Neural cell (in vitro differentiated cells): ENCODE measurements at regions not wholly inside any gene's neighbourhood (a gene's known extent, or its start where the extent isn't known, plus 50 kb on each side); places are given as distances from the start of the nearest gene placed in this dataset.

Experiments used
- H2AFZ ChIP-seq: fragments of 200-600, 300-800 bp; sonication (generic), shearing (Covaris generic); 2 replicates; pipeline ENCODE4 v1.6.0; 2014; ENCODE audit warnings: low read depth, mild to moderate bottlenecking, antibody characterized with exemption, low read length, moderate library complexity
- H3F3A ChIP-seq: fragments of 200-600 bp; shearing (Covaris generic); 2 replicates; pipeline ENCODE4 v1.6.1; 2016; ENCODE audit warnings: mild to moderate bottlenecking, moderate library complexity, mixed read lengths, antibody characterized with exemption, low read length; ENCODE audit not compliant: insufficient read depth, poor library complexity, severe bottlenecking
- H3K27ac ChIP-seq: fragments of 200-600, 300-800 bp; sonication (generic), shearing (Covaris generic); 2 replicates; pipeline ENCODE4 v1.5.1; 2014; ENCODE audit warnings: mild to moderate bottlenecking, low read length, moderate library complexity
- H3K27me3 ChIP-seq: fragments of 300-800, 200-600 bp; sonication (generic), shearing (Covaris generic); 2 replicates; pipeline ENCODE4 v1.6.0; 2014; ENCODE audit warnings: mild to moderate bottlenecking, low read depth, low read length, moderate library complexity; ENCODE audit not compliant: insufficient read depth
- H3K36me3 ChIP-seq: fragments of 300-800, 200-600 bp; sonication (generic), shearing (Covaris generic); 2 replicates; pipeline ENCODE4 v1.5.1; 2014; ENCODE audit warnings: mild to moderate bottlenecking, antibody characterized with exemption, low read length, moderate library complexity; ENCODE audit not compliant: insufficient read depth
- H3K4me2 ChIP-seq: fragments of 300-800, 200-600 bp; sonication (generic), shearing (Covaris generic); 2 replicates; pipeline ENCODE4 v1.6.0; 2014; ENCODE audit warnings: mild to moderate bottlenecking, low read length
- H3K4me3 ChIP-seq: fragments of 300-800, 200-600 bp; sonication (generic), shearing (Covaris generic); 2 replicates; pipeline ENCODE4 v1.5.1; 2014; ENCODE audit warnings: mild to moderate bottlenecking, low read length, moderate library complexity
- H3K79me2 ChIP-seq: fragments of 200-600 bp; shearing (Covaris generic); replicated peaks from 2 replicates; pipeline ENCODE4 v1.6.0; 2014; ENCODE audit warnings: mild to moderate bottlenecking, low read length, moderate library complexity; ENCODE audit not compliant: insufficient read depth
- H3K9ac ChIP-seq: fragments of 300-800, 200-600 bp; sonication (generic), shearing (Covaris generic); 2 replicates; pipeline ENCODE4 v1.6.1; 2016; ENCODE audit warnings: mild to moderate bottlenecking, low read length, mixed read lengths
- H3K9me2 ChIP-seq: fragments of 200-600 bp; shearing (Covaris generic); 2 replicates; pipeline ENCODE4 v1.6.1; 2016; ENCODE audit warnings: mild to moderate bottlenecking, low read length, mixed read lengths; ENCODE audit not compliant: insufficient read depth
- H3K9me3 ChIP-seq: fragments of 200-600, 300-800 bp; sonication (generic), shearing (Covaris generic); 2 replicates; pipeline ENCODE4 v1.6.1; 2016; ENCODE audit warnings: mild to moderate bottlenecking, mixed run types, low read length, moderate library complexity, mixed read lengths
- H4K20me1 ChIP-seq: fragments of 200-600 bp; shearing (Covaris generic); 2 replicates; pipeline ENCODE4 v1.6.1; 2016; ENCODE audit warnings: mild to moderate bottlenecking, mixed run types; ENCODE audit not compliant: insufficient read depth
- CTCF ChIP-seq: fragments of 450-650 bp; IDR thresholded peaks from 2 replicates; pipeline ENCODE4 v1.5.1; 2014; ENCODE audit warnings: antibody characterized with exemption, mild to moderate bottlenecking, moderate library complexity; ENCODE audit not compliant: poor library complexity, severe bottlenecking
- EP300 ChIP-seq: fragments of 450-650 bp; conservative IDR thresholded peaks from 2 replicates; pipeline ENCODE4 v1.6.1; 2014; ENCODE audit warnings: antibody characterized with exemption, mild to moderate bottlenecking, moderate library complexity; ENCODE audit not compliant: poor library complexity, severe bottlenecking
- EZH2 ChIP-seq: fragments of 200-600, 300-800 bp; shearing (Covaris generic), sonication (generic); IDR thresholded peaks from 2 replicates; pipeline ENCODE4 v1.6.1; 2014; ENCODE audit warnings: antibody characterized with exemption, low read length, borderline replicate concordance, mild to moderate bottlenecking; ENCODE audit not compliant: insufficient read depth, poor library complexity, severe bottlenecking
- MXI1 ChIP-seq: fragments of 450-650 bp; conservative IDR thresholded peaks from 2 replicates; pipeline ENCODE4 v1.6.1; 2014; ENCODE audit warnings: antibody characterized with exemption, mild to moderate bottlenecking; ENCODE audit not compliant: poor library complexity, severe bottlenecking
- POLR2AphosphoS5 ChIP-seq: IDR thresholded peaks from 2 replicates; pipeline ENCODE4 v1.6.1; 2012
- RAD21 ChIP-seq: fragments of 450-650 bp; conservative IDR thresholded peaks from 2 replicates; pipeline ENCODE4 v1.6.1; 2014; ENCODE audit warnings: antibody characterized with exemption, mild to moderate bottlenecking, moderate library complexity
- REST ChIP-seq: IDR thresholded peaks from 2 replicates; pipeline ENCODE4 v1.6.1; 2012; ENCODE audit warnings: borderline replicate concordance
- SMC3 ChIP-seq: fragments of 450-650 bp; conservative IDR thresholded peaks from 2 replicates; pipeline ENCODE4 v1.6.1; 2014; ENCODE audit warnings: antibody characterized with exemption, mild to moderate bottlenecking, moderate library complexity; ENCODE audit not compliant: poor library complexity
- TAF1 ChIP-seq: IDR thresholded peaks from 2 replicates; pipeline ENCODE4 v1.6.1; 2012; ENCODE audit warnings: low read depth

DNA sequence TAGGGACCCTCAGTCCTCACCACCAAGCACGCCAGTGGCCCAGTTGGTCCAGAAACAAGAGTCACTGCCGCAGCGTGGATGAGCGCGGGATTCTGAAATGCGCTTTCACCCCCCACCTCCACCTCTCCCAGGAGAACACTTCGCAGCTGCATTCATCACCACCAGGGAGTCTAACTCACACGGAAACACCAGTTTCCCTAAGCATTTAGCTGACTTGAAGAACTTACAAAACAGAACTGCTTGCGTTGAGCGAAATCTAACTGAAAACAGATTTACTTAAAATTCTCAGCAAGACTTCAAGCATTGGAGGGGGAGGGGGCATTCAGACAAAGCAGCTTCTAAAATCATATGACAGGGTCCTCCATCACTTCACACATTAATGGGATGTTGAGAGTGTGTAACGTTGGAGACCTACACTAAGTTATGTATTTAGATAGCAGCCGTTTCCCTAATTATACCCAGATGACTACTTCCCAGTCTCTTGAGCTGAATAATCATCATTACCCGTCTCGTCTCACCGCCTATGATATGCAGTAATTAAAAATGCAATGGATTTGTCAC, 258.2 kb upstream of the IRS2 start:
- H4K20me1 ChIP-seq, result no peaks in the 10 kb centered on the region
- no peaks in the 10 kb centered on the region for H3F3A ChIP-seq
- H3K9me3 ChIP-seq, result no peaks in the 10 kb centered on the region
- no peak overlapping the region for H3K4me3 ChIP-seq
- H3K9me2 ChIP-seq, result no peaks in the 10 kb centered on the region
- H3K27ac ChIP-seq, result no peak overlapping the region
- H3K27me3 ChIP-seq, result no peaks in the 10 kb centered on the region
- no peaks in the 10 kb centered on the region for H3K79me2 ChIP-seq
- no peak for TF ChIP-seq SMC3
- no peak for TF ChIP-seq POLR2AphosphoS5
- no peak for TF ChIP-seq EZH2
- no peak for TF ChIP-seq REST
- no peak for TF ChIP-seq TAF1
- TF ChIP-seq CTCF, result no peak
- TF ChIP-seq MXI1, result no peak
- no peak for TF ChIP-seq EP300
- no peak for TF ChIP-seq RAD21
- H3K9ac ChIP-seq, result no peak overlapping the region
- H2AFZ ChIP-seq, result no peak overlapping the region
- H3K4me2 ChIP-seq, result no peak overlapping the region
- no peaks in the 10 kb centered on the region for H3K36me3 ChIP-seq

- no peaks in the 10 kb centered on the region for H3K9me2 ChIP-seq
Measured at GRCh38 chr13:110042253-110042950, 256.0 kb upstream of the IRS2 start.

More at GRCh38 chr13:110042253-110042950, 256.0 kb upstream of the IRS2 start:
- Histone ChIP-seq H3K4me2 (no peak overlapping the region), H3K27ac (no peak overlapping the region), H3F3A (no peaks in the 10 kb centered on the region), H3K79me2 (no peaks in the 10 kb centered on the region), H3K4me3 (no peak overlapping the region), H3K27me3 (no peaks in the 10 kb centered on the region), H4K20me1 (no peaks in the 10 kb centered on the region), H2AFZ (no peak overlapping the region), H3K36me3 (no peaks in the 10 kb centered on the region), H3K9ac (no peak overlapping the region), H3K9me3 (no peaks in the 10 kb centered on the region)
- no peak for TF ChIP-seq POLR2AphosphoS5
- TF ChIP-seq REST, result no peak
- no peak for TF ChIP-seq EP300
- no peak for TF ChIP-seq CTCF
- no peak for TF ChIP-seq EZH2
- TF ChIP-seq MXI1, result no peak
- TF ChIP-seq TAF1, result no peak
- TF ChIP-seq RAD21, result no peak
- TF ChIP-seq SMC3, result no peak
